HEK293 (cell line): ENCODE measurements at regions not wholly inside any gene's neighbourhood (a gene's known extent, or its start where the extent isn't known, plus 50 kb on each side); places are given as distances from the start of the nearest gene placed in this dataset.

Experiments used
- CTCF ChIA-PET: fragments of 350-600 bp; formaldehyde crosslinking; extraction: SDS; loops from one replicate; lab custom pipeline; 2021; ENCODE audit warnings: antibody characterized with exemption; lab: Yijun Ruan, JAX
- POLR2A ChIA-PET: fragments of 300-600 bp; formaldehyde crosslinking; extraction: SDS; loops from one replicate; lab custom pipeline; 2020; ENCODE audit warnings: antibody characterized with exemption, inconsistent platforms; lab: Yijun Ruan, JAX
- H3K27ac ChIP-seq: fragments of 200-500 bp; sonication (Bioruptor generic); 2 replicates; pipeline ENCODE4 v1.5.1; 2014; ENCODE audit warnings: low read depth, low read length, control low read depth, inconsistent platforms; ENCODE audit errors: extremely low read depth
- H3K36me3 ChIP-seq, 2 experiments: fragments of 200-500 bp in 1 of 2; sonication (Bioruptor generic) in 1 of 2; 1 replicate in 1 of 2; 2 replicates in 1 of 2; pipeline ENCODE4 v1.5.1; 2014 to 2017; ENCODE audit warnings: inconsistent platforms in 2 of 2, low read length in 2 of 2; ENCODE audit not compliant: control insufficient read depth in 2 of 2, insufficient read depth in 1 of 2
- H3K4me1 ChIP-seq: fragments of 200-500 bp; sonication (Bioruptor generic); 2 replicates; pipeline ENCODE4 v1.5.1; 2014; ENCODE audit warnings: mild to moderate bottlenecking, low read length, inconsistent platforms; ENCODE audit not compliant: control insufficient read depth, insufficient read depth
- H3K4me3 ChIP-seq: 2 replicates; pipeline ENCODE4 v1.5.1; 2011; ENCODE audit warnings: low read depth, mild to moderate bottlenecking, control low read depth, low read length, moderate library complexity
- H3K9me3 ChIP-seq: fragments of 200-500 bp; sonication (Bioruptor generic); 2 replicates; pipeline ENCODE4 v1.5.1; 2014; ENCODE audit warnings: low read depth, low read length, inconsistent platforms; ENCODE audit not compliant: control insufficient read depth, insufficient read depth
- BCL6B ChIP-seq: fragments of 450-650 bp; formaldehyde crosslinking; IDR thresholded peaks from 2 replicates; pipeline ENCODE4 v1.5.1; 2017; ENCODE audit warnings: missing biosample characterization, missing genetic modification characterization
- FEZF1 ChIP-seq: fragments of 450-650 bp; formaldehyde crosslinking; IDR thresholded peaks from 2 replicates; pipeline ENCODE4 v1.5.1; 2016; ENCODE audit warnings: missing biosample characterization, missing genetic modification characterization
- MYNN ChIP-seq: fragments of 450-650 bp; formaldehyde crosslinking; IDR thresholded peaks from 2 replicates; pipeline ENCODE4 v1.5.1; 2016; ENCODE audit warnings: missing biosample characterization, missing genetic modification characterization, borderline replicate concordance
- MZF1 ChIP-seq: fragments of 450-650 bp; formaldehyde crosslinking; IDR thresholded peaks from 2 replicates; pipeline ENCODE4 v1.5.1; 2017; ENCODE audit warnings: missing biosample characterization, missing genetic modification characterization, borderline replicate concordance
- OSR2 ChIP-seq: fragments of 450-650 bp; formaldehyde crosslinking; IDR thresholded peaks from 2 replicates; pipeline ENCODE4 v1.5.1; 2016; ENCODE audit warnings: missing biosample characterization, missing genetic modification characterization
- REST ChIP-seq: fragments of 450-650 bp; formaldehyde crosslinking; IDR thresholded peaks from 2 replicates; pipeline ENCODE4 v1.5.1; 2016; ENCODE audit warnings: missing biosample characterization, missing genetic modification characterization
- TRIM28 ChIP-seq: IDR thresholded peaks from 2 replicates; pipeline ENCODE4 v1.6.1; 2011; ENCODE audit warnings: low read length, control low read depth, borderline replicate concordance
- WT1 ChIP-seq: fragments of 450-650 bp; formaldehyde crosslinking; IDR thresholded peaks from 2 replicates; pipeline ENCODE4 v1.5.1; 2016; ENCODE audit warnings: missing biosample characterization, missing genetic modification characterization
- ZEB2 ChIP-seq: fragments of 450-650 bp; formaldehyde crosslinking; IDR thresholded peaks from 2 replicates; pipeline ENCODE4 v1.5.1; 2016; ENCODE audit warnings: missing biosample characterization, missing genetic modification characterization
- ZFP41 ChIP-seq: fragments of 450-650 bp; formaldehyde crosslinking; IDR thresholded peaks from 2 replicates; pipeline ENCODE4 v1.5.1; 2016; ENCODE audit warnings: missing biosample characterization, missing genetic modification characterization, borderline replicate concordance
- ZNF112 ChIP-seq: fragments of 450-650 bp; formaldehyde crosslinking; IDR thresholded peaks from 2 replicates; pipeline ENCODE4 v1.5.0; 2017; ENCODE audit warnings: missing biosample characterization, missing genetic modification characterization
- ZNF140 ChIP-seq: fragments of 450-650 bp; formaldehyde crosslinking; IDR thresholded peaks from 2 replicates; pipeline ENCODE4 v1.5.1; 2016; ENCODE audit warnings: missing biosample characterization, missing genetic modification characterization
- ZNF146 ChIP-seq: fragments of 450-650 bp; formaldehyde crosslinking; IDR thresholded peaks from 2 replicates; pipeline ENCODE4 v1.5.1; 2016; ENCODE audit warnings: missing biosample characterization, missing genetic modification characterization
- ZNF2 ChIP-seq: fragments of 450-650 bp; formaldehyde crosslinking; IDR thresholded peaks from 2 replicates; pipeline ENCODE4 v1.5.1; 2016; ENCODE audit warnings: missing biosample characterization, missing genetic modification characterization
- ZNF335 ChIP-seq: fragments of 450-650 bp; formaldehyde crosslinking; conservative IDR thresholded peaks from 2 replicates; pipeline ENCODE4 v1.5.1; 2016; ENCODE audit warnings: missing biosample characterization, missing genetic modification characterization
- ZNF350 ChIP-seq: fragments of 450-650 bp; formaldehyde crosslinking; IDR thresholded peaks from 2 replicates; pipeline ENCODE4 v1.5.0; 2017; ENCODE audit warnings: missing biosample characterization, mild to moderate bottlenecking, missing genetic modification characterization
- ZNF404 ChIP-seq: fragments of 450-650 bp; formaldehyde crosslinking; IDR thresholded peaks from 2 replicates; pipeline ENCODE4 v1.5.1; 2017; ENCODE audit warnings: missing biosample characterization, missing genetic modification characterization
- ZNF423 ChIP-seq: fragments of 450-650 bp; formaldehyde crosslinking; IDR thresholded peaks from 2 replicates; pipeline ENCODE4 v1.5.1; 2016; ENCODE audit warnings: missing biosample characterization, missing genetic modification characterization
- ZNF433 ChIP-seq: fragments of 450-650 bp; formaldehyde crosslinking; IDR thresholded peaks from 2 replicates; pipeline ENCODE4 v1.5.1; 2016; ENCODE audit warnings: missing biosample characterization, missing genetic modification characterization, low read depth
- ZNF561 ChIP-seq: fragments of 450-650 bp; IDR thresholded peaks from 2 replicates; pipeline ENCODE4 v1.5.1; 2018; ENCODE audit warnings: missing biosample characterization, missing genetic modification characterization, borderline replicate concordance
- ZNF571 ChIP-seq: fragments of 450-650 bp; formaldehyde crosslinking; IDR thresholded peaks from 2 replicates; pipeline ENCODE4 v1.5.0; 2017; ENCODE audit warnings: missing biosample characterization, missing genetic modification characterization
- ZNF621 ChIP-seq: fragments of 450-650 bp; formaldehyde crosslinking; IDR thresholded peaks from 2 replicates; pipeline ENCODE4 v1.5.1; 2017; ENCODE audit warnings: missing biosample characterization, missing genetic modification characterization
- ZNF629 ChIP-seq: fragments of 450-650 bp; formaldehyde crosslinking; IDR thresholded peaks from 2 replicates; pipeline ENCODE4 v1.5.1; 2017; ENCODE audit warnings: missing biosample characterization, missing genetic modification characterization
- ZNF645 ChIP-seq: fragments of 450-650 bp; formaldehyde crosslinking; IDR thresholded peaks from 2 replicates; pipeline ENCODE4; 2016; ENCODE audit warnings: missing biosample characterization, missing genetic modification characterization
- ZNF654 ChIP-seq: fragments of 450-650 bp; formaldehyde crosslinking; IDR thresholded peaks from 2 replicates; pipeline ENCODE4 v1.5.1; 2016; ENCODE audit warnings: low read depth, missing biosample characterization, missing genetic modification characterization
- ZNF677 ChIP-seq: fragments of 450-650 bp; IDR thresholded peaks from 2 replicates; pipeline ENCODE4 v1.5.0; 2018; ENCODE audit warnings: missing biosample characterization, mild to moderate bottlenecking, missing genetic modification characterization, moderate library complexity
- ZNF747 ChIP-seq: fragments of 450-650 bp; formaldehyde crosslinking; IDR thresholded peaks from 2 replicates; pipeline ENCODE4 v1.5.1; 2016; ENCODE audit warnings: missing biosample characterization, missing genetic modification characterization
- ZNF792 ChIP-seq: fragments of 450-650 bp; formaldehyde crosslinking; IDR thresholded peaks from 2 replicates; pipeline ENCODE4 v1.5.1; 2016; ENCODE audit warnings: missing biosample characterization, missing genetic modification characterization
- ZSCAN30 ChIP-seq: fragments of 450-650 bp; IDR thresholded peaks from 2 replicates; pipeline ENCODE4 v1.5.1; 2018; ENCODE audit warnings: missing biosample characterization, mild to moderate bottlenecking, missing genetic modification characterization, moderate library complexity
- ZSCAN4 ChIP-seq: fragments of 450-650 bp; formaldehyde crosslinking; IDR thresholded peaks from 2 replicates; pipeline ENCODE4 v1.5.1; 2017; ENCODE audit warnings: missing biosample characterization, missing genetic modification characterization
- TF ChIP-seq, protein P1 (sequence below): fragments of 450-650 bp; formaldehyde crosslinking; IDR thresholded peaks from 2 replicates; pipeline ENCODE4 v1.5.1; 2016; ENCODE audit warnings: missing biosample characterization, missing genetic modification characterization

- H3K9me3 ChIP-seq: no peaks in the 10 kb centered on the region
- ChIA-PET POLR2A (no interaction called here), CTCF (interaction anchor here (0.5 to 0.7 kb wide), 2 partner anchors 71 to 149 kb away, joined by 3 to 5 read pairs; no protein-coding TSS in a partner anchor)
- no peaks in the 10 kb centered on the region for H3K36me3 ChIP-seq
- no peaks in the 10 kb centered on the region for H3K4me1 ChIP-seq
- H3K27ac ChIP-seq: no peak overlapping the region
- H3K4me3 ChIP-seq: no peak overlapping the region
- TF ChIP-seq ZNF146 (tag by site-specific recombination) (no peak), ZNF629 (no peak), ZNF677 (no peak), ZSCAN4 (tag by site-specific recombination) (no peak), FEZF1 (tag by site-specific recombination) (peak; percentile 51; the same call in 1 of the 2 replicates), OSR2 (tag by site-specific recombination) (peak; percentile 11; the same call in 1 of the 2 replicates), REST (tag by site-specific recombination) (no peak), ZNF654 (no peak), ZNF2 (tag by site-specific recombination) (no peak), ZNF423 (no peak), MZF1 (tag by site-specific recombination) (no peak), MYNN (tag by site-specific recombination) (no peak), ZNF404 (tag by site-specific recombination) (no peak), WT1 (tag by site-specific recombination) (peak; percentile 76), ZNF350 (no peak), ZNF792 (no peak), ZNF645 (no peak), ZNF112 (no peak), ZNF140 (tag by site-specific recombination) (no peak), ZNF571 (tag by site-specific recombination) (no peak), ZFP41 (tag by site-specific recombination) (no peak), ZNF561 (tag by site-specific recombination) (no peak), ZNF433 (no peak), ZNF747 (tag by site-specific recombination) (no peak), ZSCAN30 (tag by site-specific recombination) (no peak), ZEB2 (tag by site-specific recombination) (no peak), BCL6B (no peak), TRIM28 (no peak), ZNF335 (tag by site-specific recombination) (no peak), ZNF621 (tag by site-specific recombination) (no peak)
- TF ChIP-seq, protein P1, sequence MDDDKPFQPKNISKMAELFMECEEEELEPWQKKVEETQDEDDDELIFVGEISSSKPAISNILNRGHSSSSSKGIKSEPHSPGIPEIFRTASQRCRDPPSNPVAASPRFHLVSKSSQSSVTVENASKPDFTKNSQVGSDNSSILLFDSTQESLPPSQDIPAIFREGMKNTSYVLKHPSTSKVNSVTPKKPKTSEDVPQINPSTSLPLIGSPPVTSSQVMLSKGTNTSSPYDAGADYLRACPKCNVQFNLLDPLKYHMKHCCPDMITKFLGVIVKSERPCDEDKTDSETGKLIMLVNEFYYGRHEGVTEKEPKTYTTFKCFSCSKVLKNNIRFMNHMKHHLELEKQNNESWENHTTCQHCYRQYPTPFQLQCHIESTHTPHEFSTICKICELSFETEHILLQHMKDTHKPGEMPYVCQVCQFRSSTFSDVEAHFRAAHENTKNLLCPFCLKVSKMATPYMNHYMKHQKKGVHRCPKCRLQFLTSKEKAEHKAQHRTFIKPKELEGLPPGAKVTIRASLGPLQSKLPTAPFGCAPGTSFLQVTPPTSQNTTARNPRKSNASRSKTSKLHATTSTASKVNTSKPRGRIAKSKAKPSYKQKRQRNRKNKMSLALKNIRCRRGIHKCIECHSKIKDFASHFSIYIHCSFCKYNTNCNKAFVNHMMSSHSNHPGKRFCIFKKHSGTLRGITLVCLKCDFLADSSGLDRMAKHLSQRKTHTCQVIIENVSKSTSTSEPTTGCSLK (tag by site-specific recombination): no peak
Observed at GRCh38 chr3:155024006-155024638, 56.0 kb upstream of the MME start.
